ENCODE measurements at regions not wholly inside any gene's neighbourhood (a gene's known extent, or its start where the extent isn't known, plus 50 kb on each side); places are given as distances from the start of the nearest gene placed in this dataset.
A peak's percentile ranks its signal among the peaks of the same experiment; 100 is the strongest.

GRCh38 chr10:78991187-78991586 is 77.6 kb upstream of the ZMIZ1 start:
- H3K27ac Mint-ChIP-seq: no peak overlapping the region
- ATAC-seq: peak; percentile 94
- H3K9me3 Mint-ChIP-seq: no peaks in the 10 kb centered on the region
- no peak for DNase-seq (ENCODE audit: low spot score in 2 of 2)
- H3K4me1 Mint-ChIP-seq: peaks cover 12% of the 10 kb centered on the region
- no peaks in the 10 kb centered on the region for H3K36me3 Mint-ChIP-seq
- no peak overlapping the region for H3K4me3 Mint-ChIP-seq

- Mint-ChIP-seq H3K4me3 (no peak overlapping the region), H3K9me3 (no peaks in the 10 kb centered on the region), H3K27ac (no peak overlapping the region), H3K4me1 (peaks cover 12% of the 10 kb centered on the region), H3K36me3 (no peaks in the 10 kb centered on the region)
- DNase-seq (ENCODE audit: low spot score in 2 of 2) (no peak), ATAC-seq (peak; percentile 72)
These were observed 76.4 kb upstream of the ZMIZ1 start for GRCh38 chr10:78992333-78992732.

GRCh38 chr10:78993261-78993945 is 75.4 kb upstream of the ZMIZ1 start:
- no peaks in the 10 kb centered on the region for H3K36me3 Mint-ChIP-seq
- H3K4me3 Mint-ChIP-seq: no peak overlapping the region
- ATAC-seq (no peak), DNase-seq (ENCODE audit: low spot score in 2 of 2) (no peak)
- H3K27ac Mint-ChIP-seq: no peak overlapping the region
- H3K9me3 Mint-ChIP-seq: no peaks in the 10 kb centered on the region
- H3K4me1 Mint-ChIP-seq: peaks cover 12% of the 10 kb centered on the region

GRCh38 chr10:78995987-78996791 is 72.6 kb upstream of the ZMIZ1 start:
- Mint-ChIP-seq H3K9me3 (no peaks in the 10 kb centered on the region), H3K36me3 (no peaks in the 10 kb centered on the region), H3K27ac (peak overlapping the region; percentile 56), H3K4me1 (peaks cover 5% of the 10 kb centered on the region), H3K4me3 (no peak overlapping the region)
- DNase-seq (ENCODE audit: low spot score in 2 of 2): no peak
- no peak for ATAC-seq

GRCh38 chr10:78996792-78997129 is 72.0 kb upstream of the ZMIZ1 start:
- H3K36me3 Mint-ChIP-seq: no peaks in the 10 kb centered on the region
- no peak overlapping the region for H3K4me3 Mint-ChIP-seq
- DNase-seq (ENCODE audit: low spot score in 2 of 2): no peak
- ATAC-seq: no peak
- H3K27ac Mint-ChIP-seq: peak overlapping the region; percentile 56
- no peaks in the 10 kb centered on the region for H3K9me3 Mint-ChIP-seq
- H3K4me1 Mint-ChIP-seq: peaks cover 8% of the 10 kb centered on the region

GRCh38 chr10:78997635-78998618 is 70.8 kb upstream of the ZMIZ1 start:
- ATAC-seq: no peak
- no peak for DNase-seq (ENCODE audit: low spot score in 2 of 2)
- Mint-ChIP-seq H3K9me3 (no peaks in the 10 kb centered on the region), H3K4me3 (no peak overlapping the region), H3K27ac (peak overlapping the region; percentile 54), H3K36me3 (no peaks in the 10 kb centered on the region), H3K4me1 (peaks cover 8% of the 10 kb centered on the region)

GRCh38 chr10:79001082-79001885 is 67.5 kb upstream of the ZMIZ1 start:
- no peaks in the 10 kb centered on the region for H3K36me3 Mint-ChIP-seq
- H3K27ac Mint-ChIP-seq: peak overlapping the region; percentile 85
- no peak for ATAC-seq
- no peaks in the 10 kb centered on the region for H3K9me3 Mint-ChIP-seq
- no peak for DNase-seq (ENCODE audit: low spot score in 2 of 2)
- no peak overlapping the region for H3K4me3 Mint-ChIP-seq
- peaks cover 8% of the 10 kb centered on the region for H3K4me1 Mint-ChIP-seq

GRCh38 chr10:79002336-79002735 is 66.4 kb upstream of the ZMIZ1 start:
- H3K9me3 Mint-ChIP-seq: no peaks in the 10 kb centered on the region
- no peaks in the 10 kb centered on the region for H3K36me3 Mint-ChIP-seq
- no peak overlapping the region for H3K27ac Mint-ChIP-seq
- peaks cover 8% of the 10 kb centered on the region for H3K4me1 Mint-ChIP-seq
- DNase-seq (ENCODE audit: low spot score in 2 of 2): no peak
- no peak overlapping the region for H3K4me3 Mint-ChIP-seq
- ATAC-seq: no peak

GRCh38 chr10:79003183-79004100 is 65.3 kb upstream of the ZMIZ1 start:
- ATAC-seq (no peak), DNase-seq (ENCODE audit: low spot score in 2 of 2) (no peak)
- no peak overlapping the region for H3K4me3 Mint-ChIP-seq
- H3K36me3 Mint-ChIP-seq: no peaks in the 10 kb centered on the region
- H3K4me1 Mint-ChIP-seq: peaks cover 8% of the 10 kb centered on the region
- no peak overlapping the region for H3K27ac Mint-ChIP-seq
- H3K9me3 Mint-ChIP-seq: no peaks in the 10 kb centered on the region

- ATAC-seq: no peak
- Mint-ChIP-seq H3K36me3 (no peaks in the 10 kb centered on the region), H3K4me1 (peaks cover 8% of the 10 kb centered on the region), H3K4me3 (no peak overlapping the region), H3K9me3 (no peaks in the 10 kb centered on the region), H3K27ac (no peak overlapping the region)
- no peak for DNase-seq (ENCODE audit: low spot score in 2 of 2)
These were observed 64.5 kb upstream of the ZMIZ1 start for GRCh38 chr10:79004311-79004710.

GRCh38 chr10:79005126-79005810 is 63.5 kb upstream of the ZMIZ1 start:
- H3K27ac Mint-ChIP-seq: peak overlapping the region; percentile 26
- peaks cover 8% of the 10 kb centered on the region for H3K4me1 Mint-ChIP-seq
- H3K9me3 Mint-ChIP-seq: no peaks in the 10 kb centered on the region
- ATAC-seq: no peak
- no peaks in the 10 kb centered on the region for H3K36me3 Mint-ChIP-seq
- no peak overlapping the region for H3K4me3 Mint-ChIP-seq
- DNase-seq (ENCODE audit: low spot score in 2 of 2): no peak

GRCh38 chr10:79007018-79007417 is 61.7 kb upstream of the ZMIZ1 start:
- H3K4me1 Mint-ChIP-seq: no peaks in the 10 kb centered on the region
- peak overlapping the region; percentile 76 for H3K27ac Mint-ChIP-seq
- H3K4me3 Mint-ChIP-seq: no peak overlapping the region
- H3K36me3 Mint-ChIP-seq: no peaks in the 10 kb centered on the region
- DNase-seq (ENCODE audit: low spot score in 2 of 2) (no peak), ATAC-seq (no peak)
- H3K9me3 Mint-ChIP-seq: no peaks in the 10 kb centered on the region

GRCh38 chr10:79007421-79008319 is 61.1 kb upstream of the ZMIZ1 start:
- Mint-ChIP-seq H3K9me3 (no peaks in the 10 kb centered on the region), H3K36me3 (no peaks in the 10 kb centered on the region), H3K27ac (peak overlapping the region; percentile 76), H3K4me3 (no peak overlapping the region), H3K4me1 (no peaks in the 10 kb centered on the region)
- ATAC-seq (peak; percentile 24), DNase-seq (ENCODE audit: low spot score in 2 of 2) (no peak)
